WTC11 (cell line): ENCODE measurements at regions not wholly inside any gene's neighbourhood (a gene's known extent, or its start where the extent isn't known, plus 50 kb on each side); places are given as distances from the start of the nearest gene placed in this dataset.

ENCODE experiments used
- CREM ChIP-seq: sonication (generic); formaldehyde crosslinking; IDR thresholded peaks from 2 replicates; pipeline ENCODE4 v1.8.1; 2022; ENCODE audit warnings: mild to moderate bottlenecking, missing genetic modification reagents, moderate library complexity
- CTCF ChIP-seq: fragments of 200-600 bp; IDR thresholded peaks from 2 replicates; pipeline ENCODE4 v1.8.0; 2022; ENCODE audit warnings: antibody characterized with exemption
- E2F1 ChIP-seq: sonication (generic); formaldehyde crosslinking; IDR thresholded peaks from 2 replicates; pipeline ENCODE4 v1.8.0; 2022; ENCODE audit warnings: mild to moderate bottlenecking, missing genetic modification reagents
- FOXJ3 ChIP-seq: sonication (generic); formaldehyde crosslinking; IDR thresholded peaks from 2 replicates; pipeline ENCODE4 v1.9.0; 2021; ENCODE audit warnings: missing genetic modification reagents, mild to moderate bottlenecking, borderline replicate concordance
- FOXP4 ChIP-seq: sonication (generic); formaldehyde crosslinking; IDR thresholded peaks from 2 replicates; pipeline ENCODE4 v1.8.0; 2022; ENCODE audit warnings: mild to moderate bottlenecking, missing genetic modification reagents
- JUN ChIP-seq: sonication (generic); formaldehyde crosslinking; IDR thresholded peaks from 2 replicates; pipeline ENCODE4 v1.8.0; 2023; ENCODE audit warnings: mild to moderate bottlenecking, missing genetic modification reagents
- KAT7 ChIP-seq: sonication (generic); formaldehyde crosslinking; IDR thresholded peaks from 2 replicates; pipeline ENCODE4 v1.8.1; 2023; ENCODE audit warnings: missing genetic modification reagents, mild to moderate bottlenecking, borderline replicate concordance
- MYBL2 ChIP-seq: sonication (generic); formaldehyde crosslinking; IDR thresholded peaks from 2 replicates; pipeline ENCODE4 v1.8.1; 2023; ENCODE audit warnings: mild to moderate bottlenecking, moderate library complexity, missing genetic modification reagents
- USF2 ChIP-seq: sonication (generic); formaldehyde crosslinking; IDR thresholded peaks from 2 replicates; pipeline ENCODE4 v1.8.1; 2023; ENCODE audit warnings: mild to moderate bottlenecking, missing genetic modification reagents, moderate library complexity
- ZNF121 ChIP-seq: sonication (generic); formaldehyde crosslinking; IDR thresholded peaks from 2 replicates; pipeline ENCODE4 v1.8.0; 2023; ENCODE audit warnings: missing genetic modification reagents
- ZNF281 ChIP-seq: sonication (generic); formaldehyde crosslinking; IDR thresholded peaks from 2 replicates; pipeline ENCODE4 v1.8.0; 2023; ENCODE audit warnings: mild to moderate bottlenecking, missing genetic modification reagents

GRCh38 chr2:81462420-81462819 lies 1157.9 kb upstream of the LRRTM1 start:
- no peak for TF ChIP-seq E2F1 (CRISPR knock-in tag)
- no peak for TF ChIP-seq CTCF
- no peak for TF ChIP-seq JUN (CRISPR knock-in tag)
- TF ChIP-seq USF2, result no peak
- no peak for TF ChIP-seq CREM
- no peak for TF ChIP-seq FOXJ3 (CRISPR knock-in tag)
- TF ChIP-seq KAT7, result no peak
- no peak for TF ChIP-seq ZNF281 (CRISPR knock-in tag)
- TF ChIP-seq ZNF121 (CRISPR knock-in tag), result no peak
- TF ChIP-seq FOXP4 (CRISPR knock-in tag), result no peak
- TF ChIP-seq MYBL2 (CRISPR knock-in tag), result no peak
